ENCODE measurements at regions not wholly inside any gene's neighbourhood (a gene's known extent, or its start where the extent isn't known, plus 50 kb on each side); places are given as distances from the start of the nearest gene placed in this dataset.

DNA sequence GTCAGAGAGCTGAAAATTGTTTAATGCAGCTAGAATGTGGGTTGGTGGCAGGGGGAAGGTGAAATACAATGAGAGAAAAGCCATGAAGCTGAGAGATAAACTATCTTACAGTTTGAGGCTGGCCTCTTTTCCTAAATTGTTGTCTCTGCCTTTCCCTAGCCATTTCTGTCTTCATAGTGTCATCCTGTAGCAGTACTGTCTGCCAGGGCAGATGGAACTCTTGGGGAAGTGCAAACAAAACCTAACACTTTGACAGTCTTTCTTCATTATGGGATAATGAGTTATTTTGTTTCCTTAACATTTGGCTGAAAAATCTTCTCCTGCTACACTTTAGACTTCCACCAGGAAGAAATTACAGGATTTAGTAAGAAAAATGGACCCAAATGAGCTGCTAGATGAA lies 197.8 kb upstream of the ARX start:
- DNase-seq = no peak

DNA sequence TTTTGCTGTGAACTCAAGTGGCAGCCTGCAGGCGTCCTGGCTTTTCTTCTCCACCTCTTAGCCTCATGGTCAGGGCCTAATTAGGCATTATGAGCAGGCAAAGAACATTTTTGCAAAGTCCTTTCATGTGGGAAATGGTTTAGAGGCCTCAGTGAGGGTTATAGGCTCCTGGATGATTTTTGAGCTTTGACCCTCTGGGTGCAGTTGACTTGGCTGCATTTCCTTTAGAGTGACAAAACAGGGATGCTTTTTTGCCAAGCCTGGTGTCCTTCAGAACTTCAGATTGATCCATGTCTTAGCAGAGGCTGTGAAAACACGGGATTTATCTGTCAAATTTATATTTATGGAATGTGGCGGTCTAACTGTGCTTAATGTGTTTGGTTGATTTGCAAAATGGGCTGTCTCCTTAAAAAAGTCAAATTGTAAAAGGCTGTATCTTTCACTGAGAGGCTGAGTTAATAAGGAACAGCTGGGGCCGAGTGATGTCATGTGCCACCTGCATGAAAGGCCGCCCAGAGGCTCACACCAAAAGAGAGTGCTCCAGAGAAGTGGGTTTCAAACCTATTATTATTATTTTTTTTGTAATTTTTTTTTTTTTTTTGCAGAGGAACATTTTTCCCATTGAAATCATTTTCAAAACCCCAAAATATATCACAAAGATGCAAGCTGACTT lies 192.2 kb upstream of the ARX start:
- peak; percentile 1 for DNase-seq

DNA sequence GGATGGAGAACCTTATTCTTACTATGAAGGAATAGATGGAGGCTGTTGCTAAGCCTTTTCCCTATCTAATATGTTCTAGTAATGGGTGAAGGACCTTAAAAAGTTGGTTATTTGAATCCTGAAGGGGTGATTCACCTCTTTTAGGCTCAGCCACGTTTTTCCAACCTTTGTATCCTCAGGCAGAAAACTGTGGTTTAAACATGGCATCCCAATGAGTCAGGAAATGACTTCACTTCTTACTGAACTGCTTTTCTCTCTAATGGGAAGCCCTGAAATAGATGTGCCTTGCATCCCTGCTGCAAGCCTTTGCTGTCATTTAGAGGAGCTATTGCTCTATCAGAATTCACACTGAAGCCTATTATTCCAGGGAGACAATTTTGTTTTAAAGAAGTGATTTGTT lies 191.0 kb upstream of the ARX start:
- peak; percentile 70 for DNase-seq

DNA sequence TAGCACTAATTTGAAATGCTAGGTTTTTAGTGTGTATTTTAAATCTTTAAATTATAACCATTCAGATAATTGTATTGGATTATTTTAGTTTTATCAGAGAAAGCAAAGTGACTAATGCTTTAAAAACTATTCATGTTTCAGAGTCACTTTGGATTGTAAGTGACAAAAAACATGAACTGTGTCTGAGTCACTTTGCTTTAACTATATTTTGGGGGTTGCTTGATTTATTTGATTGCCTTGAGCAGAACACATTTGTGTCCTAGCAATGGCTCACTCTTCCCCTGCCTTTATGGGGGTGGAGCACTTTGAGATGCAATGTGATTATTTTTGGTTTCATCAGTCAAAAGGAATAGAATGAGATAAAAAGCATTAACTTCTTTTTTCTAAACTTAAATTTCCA lies 188.4 kb upstream of the ARX start:
- DNase-seq = peak; percentile 22

DNA sequence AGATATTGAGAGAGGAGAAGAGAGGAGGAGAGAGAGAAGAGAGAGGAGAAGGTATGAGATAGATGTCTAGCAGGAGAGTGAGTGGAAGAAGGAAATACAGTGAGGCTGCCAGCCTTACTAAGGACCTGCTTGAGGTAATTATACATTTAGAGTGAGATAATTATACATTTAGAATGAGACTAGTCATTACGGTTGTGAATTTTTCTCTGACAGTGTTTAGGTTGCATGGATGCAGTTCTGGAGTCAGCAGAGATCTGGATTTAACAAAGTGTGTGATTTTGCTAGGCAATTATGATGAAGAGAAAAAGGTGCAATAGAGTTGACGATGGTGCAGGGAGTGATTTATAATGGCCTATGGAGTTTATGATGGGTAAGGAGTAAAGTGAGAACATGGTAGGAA lies 187.1 kb upstream of the ARX start:
- DNase-seq = no peak

DNA sequence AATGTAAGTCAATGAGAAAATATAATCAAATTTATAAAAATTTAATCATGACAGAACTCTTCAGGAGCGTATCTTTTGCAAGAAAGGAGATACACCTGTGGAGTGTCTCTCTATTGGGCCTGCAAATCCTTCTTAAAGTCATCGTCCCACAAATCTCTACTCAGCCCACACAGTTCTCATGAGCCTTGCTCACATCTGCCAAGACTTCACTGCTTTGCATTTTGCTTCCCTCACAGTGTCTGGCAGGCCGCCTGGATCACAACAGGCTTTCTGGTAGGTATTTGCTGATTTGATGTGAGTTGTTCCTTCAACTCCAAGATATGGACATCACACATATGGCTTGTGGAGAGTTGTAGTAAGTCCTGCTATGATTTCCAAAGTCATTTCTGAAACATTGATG lies 183.1 kb upstream of the ARX start:
- DNase-seq = no peak

DNA sequence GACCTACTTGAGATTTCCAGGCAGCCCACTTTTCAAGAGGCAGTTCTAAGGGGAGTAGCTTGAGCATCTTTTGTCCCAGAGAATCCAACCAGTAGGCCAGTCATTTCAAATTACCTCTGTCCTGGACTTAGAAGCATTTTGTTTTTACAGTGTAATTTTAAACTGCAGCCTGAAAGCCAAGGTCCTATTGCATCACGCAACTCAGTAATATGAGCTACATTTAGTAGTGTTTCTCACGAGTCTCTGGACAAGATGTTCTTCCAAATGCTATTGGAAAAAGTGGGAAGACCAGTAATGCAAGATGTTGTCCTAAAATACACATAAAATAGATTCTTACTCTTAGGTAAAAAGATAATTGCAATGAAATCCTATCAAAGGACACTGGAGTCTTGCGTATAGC lies 182.5 kb upstream of the ARX start:
- DNase-seq = no peak

DNA sequence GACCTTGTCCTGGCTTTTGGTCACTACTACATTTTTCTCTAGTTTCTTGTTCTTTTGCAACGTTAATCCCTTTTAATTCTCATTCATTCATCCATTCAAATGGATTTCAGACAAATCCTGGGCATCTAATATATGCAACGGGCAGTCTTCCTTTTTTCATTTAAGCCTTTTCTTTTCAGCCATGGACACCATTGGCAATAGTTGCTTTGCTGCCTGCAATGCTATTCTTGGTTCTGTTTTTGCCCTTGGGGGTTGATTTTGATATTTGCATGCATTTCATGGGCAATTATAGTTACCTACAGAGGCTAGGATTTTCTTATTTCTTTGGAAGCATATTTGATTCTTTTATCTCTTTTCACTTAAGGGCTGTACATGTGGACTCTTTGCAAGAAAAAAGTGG lies 180.5 kb upstream of the ARX start:
- DNase-seq = no peak

DNA sequence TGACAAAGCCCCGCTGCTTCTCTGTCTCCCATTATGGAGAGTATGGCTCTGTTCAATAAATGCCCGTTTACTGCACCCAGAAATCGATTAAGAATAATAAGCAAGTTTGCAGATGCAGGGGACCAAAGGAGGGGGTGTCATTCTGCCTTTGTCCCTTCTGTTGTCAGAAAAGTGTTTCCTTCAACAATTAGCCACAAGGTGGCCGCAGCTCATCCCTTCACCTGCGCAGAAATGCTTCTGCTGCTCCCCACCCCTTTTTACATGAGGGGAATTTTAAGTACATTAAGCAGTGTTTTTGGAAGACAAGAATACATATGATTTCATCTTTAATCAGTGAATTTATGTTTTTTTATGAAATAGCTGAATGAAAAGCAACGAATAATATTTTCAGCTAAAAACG lies 175.6 kb upstream of the ARX start:
- no peak for DNase-seq

DNA sequence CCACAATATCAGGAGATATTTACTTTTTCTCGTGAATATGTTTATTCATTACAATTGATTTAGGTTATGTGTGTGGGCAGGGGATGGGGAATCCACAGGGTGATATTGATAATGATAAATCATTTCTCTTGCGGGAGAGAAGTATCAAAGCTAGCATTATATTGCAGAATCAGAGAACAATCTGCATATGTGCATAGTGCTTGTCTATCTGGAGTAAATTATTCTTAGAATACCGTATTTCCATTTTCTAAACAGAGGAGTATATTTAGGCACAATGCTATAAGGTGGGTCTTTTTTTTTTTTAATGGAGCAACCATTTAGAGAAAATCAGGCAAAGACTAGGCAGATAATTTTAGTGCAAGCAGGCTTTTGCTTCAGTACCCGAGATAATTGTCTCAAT lies 166.0 kb upstream of the ARX start:
- no peak for DNase-seq

DNA sequence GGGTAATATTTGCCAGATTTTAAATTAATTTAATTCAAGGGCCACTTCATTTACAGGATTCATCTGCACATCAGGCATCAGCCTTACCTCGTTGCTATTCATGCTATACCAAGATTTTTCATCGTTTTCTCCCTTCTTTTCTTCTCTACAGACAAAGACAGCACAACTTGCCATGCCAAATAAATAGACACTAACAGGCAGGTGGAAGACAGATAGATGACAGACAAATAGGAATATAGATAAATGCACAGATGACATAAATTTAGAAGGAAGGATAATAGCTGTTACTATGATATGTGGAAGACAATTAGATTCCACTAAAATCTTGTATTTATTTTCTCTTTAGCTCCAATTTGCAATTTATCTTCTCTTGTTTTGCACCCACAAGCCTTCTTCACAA lies 164.5 kb upstream of the ARX start:
- no peak for DNase-seq

DNA sequence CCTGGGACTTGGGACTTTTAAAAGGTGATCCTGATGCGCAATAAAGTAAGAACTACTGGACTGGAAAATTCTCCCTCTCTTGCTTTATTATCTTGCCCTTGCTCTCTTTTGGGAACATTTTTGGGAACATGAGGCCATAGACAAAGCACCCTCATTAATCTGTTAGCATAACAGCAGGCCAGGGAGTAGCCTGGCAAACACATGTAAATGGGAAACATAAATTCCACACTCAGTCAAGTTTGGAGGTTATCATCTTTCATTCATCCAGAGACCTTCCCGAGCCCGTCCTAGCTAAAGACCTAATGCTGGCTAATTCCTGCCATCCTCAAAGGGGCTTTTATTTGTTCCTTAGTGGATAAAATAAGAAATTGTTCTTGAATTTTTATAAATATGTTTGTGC lies 162.8 kb upstream of the ARX start:
- no peak for DNase-seq

DNA sequence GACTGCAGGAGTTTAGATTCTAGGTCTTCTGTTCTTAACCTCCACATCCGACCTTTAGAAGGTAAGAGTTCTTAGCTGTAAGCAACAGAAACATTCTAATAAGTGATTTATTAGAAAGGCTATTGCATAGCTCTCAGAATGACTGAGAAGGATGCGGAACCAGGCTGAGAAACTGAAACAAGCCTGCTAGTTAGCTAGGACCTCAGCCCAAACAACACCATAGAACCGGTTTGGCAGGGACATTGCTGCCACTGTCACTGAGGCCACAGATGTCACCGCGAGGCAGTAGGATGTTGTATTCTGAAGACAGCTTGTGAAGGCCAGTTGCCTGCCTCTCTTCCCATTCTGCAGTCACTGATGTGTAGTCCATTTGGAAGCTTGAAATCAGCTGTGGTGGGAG lies 160.0 kb upstream of the ARX start:
- DNase-seq = no peak

DNA sequence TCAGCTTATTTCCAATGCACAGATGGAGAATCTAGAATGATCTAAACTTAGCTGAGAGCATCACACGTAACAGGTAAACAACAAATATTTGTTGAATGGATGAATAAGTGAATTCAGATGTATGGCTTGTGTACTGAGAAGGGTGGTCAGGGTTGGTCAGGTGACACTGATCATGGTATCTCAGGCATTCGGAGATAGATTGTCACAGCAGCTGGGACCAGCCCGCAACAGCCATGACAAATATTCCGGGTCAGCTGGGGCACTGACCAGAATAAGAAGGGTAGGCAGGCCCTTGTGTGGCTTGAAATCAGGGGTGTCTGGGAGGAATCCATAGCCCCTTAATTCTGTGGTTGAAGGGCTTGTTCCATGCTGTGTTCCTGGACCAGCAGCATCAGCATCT lies 159.4 kb upstream of the ARX start:
- no peak for DNase-seq

DNA sequence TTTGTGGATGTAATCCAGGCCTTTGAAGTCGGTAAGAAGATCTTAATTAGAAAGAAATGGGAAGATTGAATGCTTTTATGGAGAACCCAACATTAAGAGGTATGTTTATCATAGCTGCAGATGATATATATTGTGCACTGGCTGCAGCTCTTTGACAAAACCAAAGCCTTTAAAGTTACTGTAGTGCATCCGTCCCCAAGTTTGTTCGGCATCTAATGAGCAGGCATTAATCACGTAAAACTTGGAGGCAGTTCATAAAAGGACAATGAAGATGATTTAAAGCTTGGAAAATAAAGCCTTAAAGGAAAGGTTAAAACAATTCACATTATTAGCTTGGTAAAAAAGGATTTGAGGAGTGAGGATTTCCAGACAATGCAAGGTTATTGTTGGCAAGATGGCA lies 150.8 kb upstream of the ARX start:
- no peak for DNase-seq

DNA sequence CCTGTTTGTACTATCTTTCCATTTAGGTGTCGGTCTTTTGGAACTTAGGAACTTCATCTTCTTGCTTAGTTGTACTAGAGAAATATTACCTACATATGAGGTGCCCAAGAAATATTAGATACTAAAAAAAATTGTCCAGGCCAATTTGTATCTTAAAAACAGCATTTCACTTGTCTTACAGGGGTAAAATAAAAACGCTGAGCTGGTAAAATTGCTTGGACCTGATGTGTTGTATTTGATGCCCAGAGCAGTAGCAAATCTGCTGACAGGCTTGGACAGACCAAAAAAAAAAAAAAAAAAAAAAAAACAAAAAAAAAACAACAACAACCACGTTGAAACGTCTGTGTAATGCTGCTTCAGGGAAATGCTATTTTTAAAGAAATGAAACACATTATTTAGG lies 150.4 kb upstream of the ARX start:
- DNase-seq = no peak

DNA sequence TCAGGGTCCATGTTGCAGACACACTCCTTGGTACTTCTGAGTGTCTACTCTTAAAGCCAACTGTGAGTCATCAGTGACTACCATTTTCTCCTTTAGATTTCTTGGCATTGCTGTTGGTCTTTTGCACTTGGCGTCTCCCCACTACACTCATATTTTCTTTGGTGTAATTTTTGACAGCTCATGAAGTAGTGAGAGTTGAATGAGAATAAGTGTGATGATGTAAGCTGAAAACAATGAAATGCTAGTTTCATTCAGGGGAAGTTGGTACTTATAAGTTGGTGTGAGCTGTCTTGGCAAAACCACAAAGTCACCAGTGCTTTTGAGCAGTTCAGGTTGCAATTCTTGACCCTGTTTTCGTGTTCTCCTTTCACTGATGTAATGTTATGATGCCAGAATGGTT lies 142.9 kb upstream of the ARX start:
- DNase-seq = peak; percentile 3

DNA sequence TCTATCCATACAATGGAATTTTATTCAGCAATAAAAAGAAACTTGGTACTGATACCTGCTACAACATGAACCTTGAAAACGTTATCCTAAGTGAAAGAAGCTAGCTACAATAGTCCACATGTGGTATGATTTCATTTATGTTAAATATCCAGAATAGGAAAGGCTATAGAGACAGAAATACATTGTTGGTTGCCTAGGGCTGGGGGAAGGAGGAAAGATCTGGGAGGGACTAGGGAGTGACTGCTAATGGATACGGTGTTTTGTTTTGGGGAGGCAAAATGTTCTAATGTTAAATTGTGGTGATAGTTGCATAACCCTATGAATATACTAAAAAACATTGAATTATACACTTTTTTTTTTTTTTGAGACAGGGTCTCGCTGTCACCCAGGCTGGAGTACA lies 141.1 kb upstream of the ARX start:
- no peak for DNase-seq

DNA sequence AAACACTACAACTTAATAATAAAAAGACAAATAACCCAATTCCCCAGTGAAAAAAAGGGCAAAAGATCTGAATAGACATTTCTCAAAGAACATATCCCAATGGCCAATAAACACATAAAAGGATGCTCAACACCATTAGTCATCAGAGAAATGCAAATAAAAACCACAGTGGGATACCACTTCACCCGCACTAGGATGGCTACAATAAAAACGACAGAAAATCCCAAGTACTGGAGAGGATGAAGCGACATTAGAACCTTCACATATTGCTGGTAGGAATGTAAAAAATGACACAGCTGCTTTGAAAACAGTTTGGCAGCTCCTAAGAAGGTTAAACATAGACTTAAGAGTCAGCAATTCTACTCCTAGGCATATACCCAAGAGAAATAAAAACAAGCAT lies 140.6 kb upstream of the ARX start:
- peak; percentile 8 for DNase-seq

DNA sequence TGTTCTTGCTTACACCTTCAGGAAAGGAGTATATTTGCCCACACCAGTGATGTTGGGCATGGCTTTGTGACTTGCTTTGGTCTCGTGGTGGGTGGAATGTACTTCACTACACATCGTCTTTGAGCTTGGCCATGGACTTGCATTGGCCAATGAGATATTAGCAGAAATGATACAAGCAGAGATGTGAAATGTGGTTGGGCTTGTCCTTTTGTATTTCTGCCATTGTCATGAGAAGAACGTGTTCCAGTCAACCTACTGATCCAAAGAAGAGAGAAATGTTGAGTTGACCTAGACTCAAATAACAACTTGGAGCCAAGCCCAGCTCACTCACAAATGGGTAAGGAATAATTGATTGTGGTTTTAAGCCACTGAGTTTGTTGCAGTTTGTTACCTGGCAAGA lies 138.4 kb upstream of the ARX start:
- no peak for DNase-seq

DNA sequence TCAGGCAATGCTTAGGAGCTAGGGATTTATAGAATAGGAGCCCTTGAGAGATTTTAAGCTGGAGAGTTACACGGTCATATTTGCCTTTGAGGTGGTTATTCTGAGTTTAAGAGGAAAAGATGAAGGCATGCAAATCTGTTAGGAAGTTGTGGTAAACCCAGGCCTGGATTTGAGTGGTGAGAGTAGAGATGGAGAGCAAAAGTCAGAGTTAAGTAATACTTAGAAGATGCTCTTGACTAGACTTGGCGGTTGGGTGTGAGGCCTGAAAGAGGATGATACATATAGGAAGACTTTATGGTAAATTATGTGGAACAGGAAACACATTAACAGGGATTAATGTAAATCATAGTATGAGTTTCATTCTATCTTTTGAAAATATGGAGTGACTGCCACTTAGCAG lies 136.0 kb upstream of the ARX start:
- DNase-seq = no peak

DNA sequence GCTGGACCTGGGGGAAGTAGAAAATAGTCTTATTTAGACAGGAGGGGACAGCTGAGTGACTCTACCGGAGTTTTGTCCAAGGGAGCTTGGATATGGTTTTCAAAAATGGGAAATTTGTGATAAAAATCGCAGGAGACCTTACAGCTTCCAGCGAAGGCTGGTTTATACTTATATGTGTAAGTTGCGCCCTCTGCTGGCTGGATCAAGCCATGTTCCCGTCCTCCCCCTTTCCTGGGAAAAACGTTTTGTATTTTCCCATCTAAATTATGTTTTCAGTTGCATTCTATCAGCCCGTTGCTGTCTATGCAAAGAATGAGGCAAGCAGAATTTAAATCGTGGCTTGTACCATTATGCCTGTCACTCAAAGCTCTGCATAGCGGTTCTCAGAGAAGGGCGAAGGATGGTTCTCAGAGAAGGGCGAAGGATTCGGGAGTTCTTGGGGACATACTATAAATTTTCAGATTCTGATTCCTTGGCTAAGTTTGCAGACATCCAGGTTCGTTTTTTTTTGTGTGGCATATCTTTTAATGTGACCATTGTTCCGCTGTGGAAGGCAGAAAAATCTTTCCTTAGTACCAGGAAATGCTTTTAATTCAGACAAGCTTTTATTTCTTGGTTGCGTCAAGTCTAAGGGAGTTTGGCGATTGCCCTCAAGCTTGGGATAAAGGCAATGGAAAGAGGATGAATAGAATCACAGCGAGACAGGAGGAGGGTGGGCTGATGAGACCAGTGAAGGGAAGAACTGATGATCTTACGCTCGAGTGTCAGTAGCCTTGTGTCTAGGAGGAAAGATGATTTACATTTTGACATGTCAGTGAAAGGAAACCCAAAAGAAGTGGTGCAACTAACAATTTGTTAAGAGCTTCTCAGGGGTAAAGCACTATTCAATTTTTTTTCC lies 128.5 kb upstream of the ARX start:
- DNase-seq = peak; percentile 28

DNA sequence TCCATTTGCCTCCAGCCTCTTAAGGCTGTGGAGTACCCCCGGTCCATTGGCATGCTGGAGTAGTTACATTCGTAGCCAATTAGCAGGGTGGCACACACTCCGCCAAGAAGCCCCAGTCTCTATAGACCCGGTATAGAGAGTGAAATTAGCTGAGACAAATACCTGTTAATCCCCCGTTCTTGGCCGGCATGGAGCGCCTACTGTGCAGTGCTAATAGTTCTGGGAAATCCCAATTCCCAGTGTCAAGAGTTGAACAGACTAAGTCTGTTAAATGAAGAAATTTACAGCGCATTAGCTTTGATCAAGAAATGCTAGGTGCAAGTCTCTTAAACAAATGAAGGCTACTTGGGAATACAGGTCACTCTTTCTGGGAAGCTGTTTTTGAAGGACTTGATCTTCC lies 127.8 kb upstream of the ARX start:
- DNase-seq = no peak

DNA sequence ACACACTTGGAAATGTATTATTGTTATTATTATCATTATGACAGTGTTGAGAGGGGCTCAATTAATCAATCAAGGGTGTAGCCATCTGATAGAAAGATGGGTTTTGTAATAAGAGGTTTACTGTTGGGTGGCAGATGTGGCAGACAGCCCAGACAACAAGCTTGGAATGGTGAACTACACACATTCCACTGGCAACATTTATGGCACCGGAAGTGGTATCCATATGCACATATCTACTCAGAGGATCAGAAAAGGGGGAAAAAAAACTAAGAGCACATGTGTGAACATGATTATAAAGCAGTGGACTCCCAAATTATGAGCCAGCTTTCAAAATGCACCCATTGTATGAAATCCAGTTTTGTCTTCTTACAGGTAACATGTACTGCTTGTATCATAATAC lies 125.9 kb upstream of the ARX start:
- DNase-seq = no peak

DNA sequence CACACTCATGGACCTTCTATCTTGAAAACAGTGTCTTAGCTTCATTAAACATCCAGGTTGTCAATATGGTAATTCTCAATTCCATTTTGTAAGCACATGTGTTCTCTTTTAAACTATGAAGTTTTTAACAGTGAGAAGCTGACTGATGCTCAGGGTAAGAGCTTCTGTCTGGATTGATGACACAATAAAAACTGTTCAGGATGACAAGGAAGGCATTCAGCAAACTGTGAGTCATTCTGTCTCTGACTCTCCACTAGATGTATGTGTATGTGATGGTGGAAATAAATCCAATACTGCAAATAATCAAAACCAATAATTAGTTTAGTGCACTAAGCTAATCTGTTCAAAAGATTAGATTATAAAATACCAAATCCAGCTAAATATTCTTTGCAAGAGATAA lies 115.3 kb upstream of the ARX start:
- DNase-seq = peak; percentile 1
